HG03095 (cell line): ENCODE measurements at regions not wholly inside any gene's neighbourhood (a gene's known extent, or its start where the extent isn't known, plus 50 kb on each side); places are given as distances from the start of the nearest gene placed in this dataset.
A peak's percentile ranks its signal among the peaks of the same experiment; 100 is the strongest.
"Not testable (repeated sequence)": the region's sequence is repeated elsewhere in the genome, so short reads cannot be mapped to it uniquely, and the experiment has no call there.

ENCODE experiments used
- ATAC-seq: cut with Tn5 transposase; IDR thresholded peaks from one replicate; pipeline ENCODE4 v1.9.1; 2021; ENCODE audit warnings: moderate library complexity; ENCODE audit not compliant: unreplicated experiment

DNA sequence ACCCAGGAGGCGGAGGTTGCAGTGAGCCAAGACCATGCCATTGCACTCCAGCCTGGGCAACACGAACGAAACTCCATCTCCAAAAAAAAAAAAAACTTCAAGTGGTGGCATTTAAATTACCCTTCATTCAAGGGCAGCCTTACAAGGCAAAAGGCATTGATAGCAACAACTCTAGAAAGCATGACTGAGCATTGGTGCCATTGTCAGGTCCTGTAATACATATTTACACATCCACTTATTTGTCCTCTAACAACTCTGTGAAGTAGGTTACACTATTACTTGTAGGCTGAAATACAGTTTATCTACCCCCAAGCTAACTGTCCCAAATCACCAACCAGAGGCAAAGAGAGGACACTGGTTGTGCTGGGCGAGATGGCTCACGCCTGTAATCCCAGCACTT lies 52.7 kb upstream of the LARP1 start:
- no peak for ATAC-seq

DNA sequence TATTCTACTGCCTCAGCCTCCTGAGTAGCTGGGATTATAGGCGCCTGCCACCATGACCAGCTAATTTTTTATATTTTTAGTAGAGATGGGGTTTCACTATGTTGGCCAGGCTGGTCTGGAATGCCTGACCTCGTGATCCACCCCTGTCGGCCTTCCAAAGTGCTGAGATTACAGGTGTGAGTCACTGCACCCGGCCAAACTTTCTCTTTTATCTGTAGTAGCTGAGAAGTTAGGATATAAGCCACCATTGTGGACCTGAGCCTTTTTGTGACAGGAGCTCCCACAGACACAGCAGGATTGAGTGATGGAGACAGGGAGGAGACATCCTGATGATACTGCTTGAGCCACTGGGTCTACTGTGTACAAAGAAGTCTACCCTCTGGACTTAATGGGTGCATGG lies 53.5 kb upstream of the LARP1 start:
- ATAC-seq: not testable (repeated sequence)

DNA sequence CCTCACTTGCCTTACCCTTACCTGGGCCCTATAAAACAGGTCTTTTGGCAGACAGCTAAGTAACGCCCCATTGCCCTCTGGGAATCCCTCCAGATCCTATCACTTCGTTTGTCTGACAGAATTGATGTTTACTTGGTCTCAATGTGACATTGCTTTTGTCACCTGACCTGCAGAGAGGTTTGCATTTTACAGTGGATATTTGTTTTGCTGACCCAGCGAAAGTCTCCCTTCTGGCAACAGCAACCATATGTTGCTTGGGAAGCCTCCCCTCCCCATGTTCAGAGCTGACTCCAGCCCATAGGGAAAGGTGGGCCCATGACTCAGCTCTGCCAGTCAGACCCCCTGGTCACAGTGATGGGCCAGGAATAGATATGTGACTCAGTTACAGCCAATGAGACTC lies 54.0 kb upstream of the LARP1 start:
- ATAC-seq: no peak

DNA sequence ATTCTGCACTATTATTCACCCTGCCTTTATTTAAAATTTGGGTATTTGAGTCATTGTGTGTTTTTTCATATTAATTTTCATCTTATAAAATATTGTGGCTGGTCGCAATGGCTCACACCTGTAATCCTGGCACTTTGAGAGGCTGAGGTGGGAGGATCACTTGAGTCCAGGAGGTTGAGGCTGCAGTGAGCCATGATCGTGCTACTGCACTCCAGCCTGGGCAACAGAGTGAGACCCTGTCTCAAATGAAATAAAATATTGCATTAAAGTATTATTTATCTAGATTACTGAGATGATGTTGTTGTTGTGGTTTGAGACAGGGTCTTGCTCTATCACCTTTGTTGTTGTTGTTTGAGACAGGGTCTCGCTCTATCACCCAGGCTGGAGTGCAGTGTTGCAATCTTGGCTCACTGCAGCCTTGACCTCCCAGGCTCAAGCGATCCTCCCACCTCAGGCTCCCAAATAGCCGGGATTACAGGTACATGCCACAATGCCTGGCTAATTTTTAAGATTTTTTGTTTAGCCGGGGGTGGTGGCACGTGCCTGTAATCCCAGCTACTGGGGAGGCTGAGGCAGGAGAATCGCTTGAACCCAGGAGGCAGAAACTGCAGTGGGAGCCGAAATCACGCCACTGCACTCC lies 54.8 kb upstream of the LARP1 start:
- not testable (repeated sequence) for ATAC-seq

DNA sequence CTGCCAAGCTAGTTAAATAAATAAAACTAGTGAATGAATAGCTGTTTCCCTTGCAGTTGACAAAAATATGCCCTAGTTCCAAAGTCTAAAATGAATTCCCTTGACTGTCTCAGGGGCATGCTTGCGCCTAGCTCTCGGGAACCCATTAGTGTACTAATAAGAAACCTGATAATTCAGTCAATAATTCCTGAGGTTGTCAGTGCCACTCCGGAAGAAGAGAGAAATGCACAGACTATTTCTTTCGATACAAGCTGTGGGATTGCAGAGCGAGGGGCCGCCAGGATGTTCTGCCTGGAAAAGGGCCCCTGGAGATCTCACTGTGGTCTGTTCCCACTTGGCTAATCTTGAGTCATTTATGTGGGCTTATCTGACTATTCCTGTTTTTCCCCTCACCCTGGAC lies 56.4 kb upstream of the LARP1 start:
- no peak for ATAC-seq

DNA sequence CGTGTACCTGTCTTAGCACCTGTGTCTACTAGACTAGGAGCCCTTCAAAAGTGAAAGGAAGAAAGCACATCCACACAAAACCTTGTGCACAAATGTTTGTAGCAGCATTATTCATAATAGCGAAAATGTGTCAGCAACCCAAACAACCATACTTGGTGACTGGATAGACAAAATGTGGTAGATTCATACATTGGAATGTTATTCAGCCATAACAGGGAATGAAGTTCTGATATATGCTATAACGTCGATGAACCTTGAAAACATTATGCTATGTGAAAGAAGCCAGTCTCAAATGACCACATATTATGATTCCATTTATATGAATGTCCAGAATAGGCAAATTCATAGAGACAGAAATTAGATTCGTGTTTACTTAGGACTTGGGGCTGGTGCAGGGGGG lies 57.8 kb upstream of the LARP1 start:
- no peak for ATAC-seq

DNA sequence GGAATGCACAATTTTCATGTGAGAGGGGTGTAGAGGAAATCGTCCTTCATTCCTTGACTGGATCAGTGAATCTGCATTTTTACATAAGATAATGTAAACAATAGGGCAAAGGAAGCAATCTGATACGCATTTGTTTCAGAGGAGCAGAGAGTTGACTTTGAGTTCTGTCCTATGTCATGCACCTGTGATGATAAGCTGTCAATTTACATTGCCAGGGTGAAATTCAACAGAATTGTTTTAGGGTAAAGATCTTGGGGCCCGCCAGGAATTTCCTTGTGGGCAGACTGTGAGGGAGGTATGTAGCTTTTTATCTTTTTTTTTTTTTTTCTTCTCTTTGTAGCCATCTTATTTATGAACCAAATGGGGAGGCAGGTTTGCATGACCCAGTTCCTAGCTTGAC lies 58.3 kb upstream of the LARP1 start:
- no peak for ATAC-seq

DNA sequence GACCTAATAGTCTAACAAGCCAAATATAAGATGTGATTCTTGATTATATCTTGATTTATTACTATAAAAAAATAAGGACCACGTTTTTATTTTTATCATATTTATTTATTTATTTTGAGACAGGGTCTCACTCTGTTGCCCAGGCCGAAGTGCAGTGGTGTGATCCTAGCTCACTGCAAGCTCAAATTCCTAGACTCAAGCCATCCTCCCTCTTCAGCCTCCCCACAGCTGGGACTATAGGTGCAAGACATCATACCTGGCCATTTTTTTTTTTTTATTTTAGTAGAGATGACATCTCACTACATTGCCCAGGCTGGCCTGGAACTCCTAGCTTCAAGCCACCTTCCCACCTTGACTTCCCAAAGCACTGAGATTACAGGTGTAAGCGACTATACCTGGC lies 61.0 kb upstream of the LARP1 start:
- ATAC-seq: no peak

DNA sequence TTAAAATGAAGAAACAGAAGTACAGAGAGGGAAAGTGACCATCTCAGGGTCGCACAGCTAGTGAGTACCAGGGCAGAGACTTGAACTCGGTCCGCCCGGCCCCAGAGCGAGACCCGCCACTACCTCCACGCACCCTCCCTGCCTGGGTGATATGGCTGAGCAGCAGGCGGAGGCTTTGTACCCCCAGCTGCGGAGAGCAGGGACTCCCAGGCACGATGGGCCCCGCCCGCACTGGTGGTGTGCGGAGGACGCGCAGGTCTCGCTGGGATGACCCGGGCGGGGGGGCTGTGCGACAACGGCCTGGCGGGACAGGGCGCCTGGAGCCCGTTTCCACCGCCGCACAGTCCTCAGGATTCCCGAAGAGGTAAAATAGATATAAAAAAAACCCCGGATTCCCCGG lies 64.7 kb upstream of the LARP1 start:
- no peak for ATAC-seq

DNA sequence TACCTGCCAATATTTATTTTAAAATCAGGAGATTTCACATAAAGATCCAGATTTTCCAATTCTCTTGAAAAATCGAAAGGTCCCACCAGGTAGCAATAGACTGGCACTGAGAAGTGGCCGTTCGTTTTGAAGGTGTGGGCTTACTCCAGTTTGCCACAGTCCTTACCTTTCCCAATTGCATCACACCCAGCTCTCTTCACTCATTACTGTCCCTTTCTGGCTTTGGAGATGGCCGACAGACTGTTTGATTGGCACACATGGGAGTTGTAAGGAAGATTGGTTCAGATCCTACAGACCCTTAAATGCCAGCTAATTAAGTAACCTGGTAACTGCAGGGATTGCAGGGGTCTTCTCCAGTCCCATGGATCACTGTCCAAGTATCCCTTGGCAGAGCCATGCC lies 68.7 kb upstream of the LARP1 start:
- no peak for ATAC-seq

DNA sequence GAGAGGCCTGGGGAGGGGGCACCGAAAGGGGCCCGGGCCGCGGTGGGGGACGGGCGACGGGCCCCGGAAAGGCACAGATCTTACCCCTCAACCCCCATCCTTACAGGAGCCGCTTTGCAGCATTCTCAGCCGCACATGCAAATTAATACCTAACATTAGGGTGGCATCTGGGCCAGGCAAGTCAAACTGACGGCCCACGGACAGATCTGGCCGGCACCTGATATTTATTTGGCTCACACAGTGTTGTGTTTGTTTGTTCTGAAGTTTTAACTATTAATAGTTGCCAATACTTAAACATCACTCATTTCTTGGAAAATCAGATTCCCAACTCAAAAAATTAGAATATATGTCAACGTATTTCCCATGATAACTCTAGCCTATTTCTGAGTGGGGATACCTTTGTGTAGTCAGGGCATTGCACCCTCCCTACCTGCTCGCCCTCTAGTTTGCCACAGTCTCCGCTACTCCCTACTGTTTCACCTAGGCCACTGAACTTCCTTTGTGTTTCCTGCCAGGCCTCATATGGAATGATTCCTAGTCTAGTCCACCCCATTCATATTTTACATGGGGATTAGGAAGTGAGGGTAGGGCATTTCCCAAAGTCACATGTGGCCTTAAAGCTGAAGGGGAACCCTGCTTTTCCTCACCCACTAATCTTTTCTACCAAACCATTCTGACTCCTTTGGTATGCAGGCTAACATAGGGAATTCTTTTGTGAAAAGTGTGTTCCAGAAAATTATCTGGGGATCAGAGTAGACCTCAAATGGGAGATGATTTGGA lies 71.9 kb upstream of the LARP1 start:
- ATAC-seq: peak; percentile 41

DNA sequence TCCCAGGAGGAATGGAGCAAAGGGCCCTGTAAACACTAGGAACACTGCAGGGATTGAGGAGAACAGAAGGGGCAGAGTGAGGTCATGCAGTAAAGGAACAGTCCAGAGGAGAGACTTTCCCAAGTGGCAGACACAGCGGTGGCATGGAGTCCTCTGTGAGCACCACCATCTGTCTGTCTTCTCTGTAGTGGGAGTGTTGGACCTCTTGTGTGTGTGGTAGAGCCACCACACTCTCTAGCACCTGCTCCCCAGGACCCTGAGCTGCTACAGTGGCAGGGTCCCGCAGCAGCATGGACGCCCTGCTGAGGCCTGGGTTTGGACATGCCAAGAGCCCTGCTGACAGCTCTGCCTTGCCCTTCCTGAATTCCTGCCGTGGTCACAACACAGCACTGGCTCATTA lies 75.7 kb upstream of the LARP1 start:
- no peak for ATAC-seq

DNA sequence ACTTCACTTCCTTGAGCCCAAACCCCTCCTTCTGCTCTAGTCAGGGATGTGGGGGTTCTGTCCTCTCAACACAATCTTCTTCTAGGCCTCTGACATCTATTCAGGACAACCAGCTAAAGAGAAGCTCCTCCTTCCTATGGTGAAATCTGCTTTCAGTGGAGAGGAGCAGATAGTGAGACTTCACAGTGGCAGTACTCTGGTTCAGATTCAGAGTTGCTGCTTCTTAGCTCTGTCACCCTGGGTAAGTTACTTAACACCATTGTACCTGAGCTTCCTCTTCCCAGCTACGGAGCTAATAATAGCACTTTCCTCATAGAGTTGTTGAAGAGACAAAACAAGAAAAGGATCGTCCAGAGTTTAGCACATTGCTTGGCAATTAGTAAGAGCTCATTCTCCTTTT lies 77.3 kb upstream of the LARP1 start:
- no peak for ATAC-seq

DNA sequence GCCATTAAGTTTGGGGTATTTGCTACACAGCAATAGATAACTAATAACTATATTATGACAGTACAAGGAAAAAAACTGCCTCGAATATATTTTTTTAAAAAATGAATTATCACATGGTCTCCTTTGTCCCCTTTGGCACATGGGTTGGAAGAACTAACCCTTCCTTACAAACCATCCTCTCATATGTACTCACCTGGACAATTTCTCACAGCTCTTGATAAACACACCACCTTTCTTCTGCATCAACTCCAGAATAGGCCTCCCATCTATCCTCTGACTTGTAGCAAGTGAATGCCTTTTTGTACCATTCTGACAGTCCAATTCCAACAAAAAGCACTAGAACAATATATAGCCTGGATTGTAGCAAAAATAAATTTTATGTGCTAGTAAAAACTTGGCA lies 78.7 kb upstream of the LARP1 start:
- no peak for ATAC-seq

DNA sequence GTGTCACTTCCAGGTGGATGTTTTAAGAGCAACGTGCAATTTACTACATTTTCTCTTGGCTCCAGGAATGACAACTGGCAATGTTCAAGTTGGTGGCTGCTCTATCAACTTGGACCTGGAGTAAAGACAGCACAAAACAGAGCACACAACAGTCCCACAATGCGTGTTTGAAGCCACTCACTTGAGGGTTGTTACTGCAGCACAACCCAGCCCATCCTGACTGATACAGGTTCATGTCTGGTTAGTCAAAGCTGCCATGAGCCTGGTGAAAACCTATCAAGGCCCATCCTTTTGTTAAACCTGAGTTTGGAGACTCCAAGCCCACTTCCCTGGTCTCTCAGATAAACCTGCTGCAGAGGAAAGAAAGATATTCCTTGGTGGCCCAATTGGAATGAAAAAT lies 81.1 kb upstream of the LARP1 start:
- ATAC-seq: no peak

DNA sequence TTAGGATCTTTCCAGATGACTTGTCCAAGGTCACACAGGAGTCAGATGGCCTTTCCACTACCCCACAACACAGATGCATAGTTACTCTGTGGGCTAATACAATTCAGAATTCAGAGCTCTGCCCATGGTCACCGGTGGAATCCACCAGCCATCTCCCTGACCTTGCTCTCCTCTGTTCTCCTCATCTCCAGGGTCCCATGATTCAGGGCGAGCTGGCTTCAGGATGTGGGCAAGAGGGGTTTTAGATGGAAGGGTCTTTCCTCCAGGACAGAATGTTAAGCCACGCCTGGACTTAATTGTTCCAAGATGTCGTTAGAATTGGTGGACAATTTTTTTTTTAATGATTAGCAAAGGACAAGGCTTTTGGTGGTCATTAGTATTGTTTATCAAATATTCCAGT lies 81.7 kb upstream of the LARP1 start:
- no peak for ATAC-seq

DNA sequence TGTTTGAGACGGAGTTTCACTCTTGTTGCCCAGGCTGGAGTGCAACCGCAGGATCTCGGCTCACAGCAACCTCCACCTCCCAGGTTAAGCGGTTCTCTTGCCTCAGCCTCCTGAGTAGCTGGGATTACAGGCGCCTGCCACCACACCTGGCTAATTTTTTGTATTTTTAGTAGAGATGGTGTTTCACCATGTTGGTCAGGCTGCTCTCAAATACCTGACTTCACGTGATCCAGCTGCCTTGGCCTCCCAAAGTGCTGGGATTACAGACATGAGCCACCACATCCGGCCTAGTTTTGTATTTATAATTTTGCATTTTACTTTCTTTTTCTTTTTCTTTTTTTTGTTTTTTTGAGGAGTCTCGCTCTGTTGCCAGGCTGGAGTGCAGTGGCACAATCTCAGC lies 85.3 kb upstream of the LARP1 start:
- ATAC-seq: not testable (repeated sequence)

DNA sequence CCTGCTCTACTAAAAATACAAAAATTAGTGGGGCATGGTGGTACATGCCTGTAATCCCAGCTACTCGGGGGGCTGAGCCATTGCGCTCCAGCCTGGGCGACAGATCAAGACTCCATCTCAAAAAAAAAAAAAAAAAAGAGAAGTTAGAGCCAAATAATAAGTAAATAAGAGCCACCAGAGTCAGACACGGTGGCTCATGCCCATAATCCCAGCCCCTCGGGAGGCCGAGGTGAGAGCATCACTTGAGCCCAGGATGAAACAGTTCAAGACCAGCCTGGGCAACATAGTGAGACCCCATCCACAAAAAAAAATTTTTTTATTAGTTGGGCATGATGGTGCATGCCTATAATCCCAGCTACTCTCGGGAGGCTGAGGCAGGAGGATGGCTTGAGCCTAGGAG lies 85.8 kb upstream of the LARP1 start:
- ATAC-seq: no peak

DNA sequence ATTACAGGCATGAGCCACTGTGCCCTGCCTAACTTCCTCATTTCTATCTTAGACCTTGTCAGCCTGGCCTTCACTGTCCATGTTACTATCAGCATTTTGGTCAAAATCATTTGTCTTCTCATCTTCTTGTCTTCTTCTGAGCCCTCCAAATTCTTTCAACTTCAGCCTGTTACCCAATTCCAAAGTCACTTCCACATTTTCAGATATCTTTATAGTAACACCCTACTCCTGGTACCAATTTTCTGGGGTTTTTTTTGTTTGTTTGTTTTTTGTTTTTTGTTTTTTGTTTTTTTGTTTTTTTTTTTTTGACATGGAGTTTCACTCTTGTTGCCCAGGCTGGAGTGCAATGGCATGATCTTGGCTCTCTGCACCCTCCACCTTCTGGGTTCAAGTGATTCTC lies 90.3 kb upstream of the LARP1 start:
- ATAC-seq: no peak

DNA sequence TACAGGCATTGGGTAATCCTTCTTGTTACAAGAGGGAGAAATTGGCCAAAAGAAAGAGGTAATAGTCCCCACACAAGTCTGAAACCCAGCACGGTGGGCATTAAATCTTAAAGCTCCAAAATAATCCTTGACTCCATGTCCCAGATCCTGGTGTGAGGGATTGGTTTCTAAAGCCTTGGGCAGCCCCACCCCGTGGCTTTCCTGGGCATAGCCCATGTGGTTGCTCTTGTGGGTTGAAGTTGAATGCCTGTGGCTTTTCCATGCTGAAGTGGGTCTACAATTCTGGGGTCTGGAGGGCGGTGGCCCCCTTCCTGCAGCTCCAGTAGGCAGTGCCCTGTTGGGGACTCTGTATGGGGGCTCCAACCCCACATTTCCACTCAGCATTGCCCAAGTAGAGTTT lies 91.8 kb upstream of the LARP1 start:
- ATAC-seq: no peak

DNA sequence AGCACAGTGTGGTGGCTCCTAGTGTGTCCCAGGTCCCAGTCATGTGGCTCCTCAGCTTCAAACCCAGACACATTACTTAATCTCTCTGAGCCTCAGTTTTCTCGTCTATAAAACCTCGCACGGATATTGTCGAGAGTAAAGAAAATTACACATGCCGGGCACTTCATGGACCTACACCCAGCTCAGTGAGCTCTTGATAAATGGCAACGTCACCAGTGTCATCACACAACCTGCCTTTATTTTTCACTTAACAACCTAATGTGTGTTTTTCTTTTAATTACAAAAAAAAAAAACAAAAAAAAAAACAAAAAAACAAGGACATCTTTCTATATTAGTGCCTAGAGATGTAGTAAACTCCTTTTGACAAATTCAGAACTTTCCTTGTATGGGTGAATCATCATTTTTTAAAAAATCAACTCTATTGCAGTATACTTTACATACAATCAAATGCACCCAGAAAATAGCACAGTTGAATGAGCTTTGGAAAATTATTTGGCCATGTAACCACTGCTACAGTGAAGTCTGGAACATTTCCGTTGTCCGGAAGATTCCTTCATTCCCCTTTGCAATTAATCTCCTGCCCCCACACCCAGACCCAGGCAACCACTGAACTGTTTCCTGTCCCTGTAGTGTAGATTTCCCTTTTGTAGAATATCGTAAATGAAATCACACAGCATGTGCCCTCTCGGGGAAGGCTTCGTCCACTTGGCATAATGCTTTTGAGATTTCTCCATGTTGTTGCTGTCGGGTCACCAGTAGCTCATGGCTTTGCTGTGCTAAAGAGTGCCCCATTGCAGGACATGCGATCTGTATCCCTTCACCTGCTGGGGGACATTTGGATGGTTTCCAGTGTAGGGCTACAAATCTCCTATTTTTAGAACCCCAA lies 100.4 kb upstream of the LARP1 start:
- ATAC-seq: no peak
